Osteoblast (primary cell): ENCODE measurements at regions not wholly inside any gene's neighbourhood (a gene's known extent, or its start where the extent isn't known, plus 50 kb on each side); places are given as distances from the start of the nearest gene placed in this dataset.

Source experiments
- DNase-seq: peaks from one replicate; pipeline ENCODE4 v3.0.0; 2011; ENCODE audit warnings: low spot score, mixed read lengths; ENCODE audit not compliant: insufficient read length; ENCODE audit errors: missing footprints
- H2AFZ ChIP-seq: 2 replicates; pipeline ENCODE4 v1.6.0; 2011; ENCODE audit warnings: mild to moderate bottlenecking, low read length
- H3K27ac ChIP-seq: 2 replicates; pipeline ENCODE4 v1.5.1; 2011; ENCODE audit warnings: mild to moderate bottlenecking, low read depth, low read length, moderate library complexity
- H3K27me3 ChIP-seq: 2 replicates; pipeline ENCODE4 v1.6.0; 2012; ENCODE audit warnings: mild to moderate bottlenecking, control low read depth, inconsistent platforms, low read length, moderate library complexity; ENCODE audit not compliant: insufficient read depth
- H3K36me3 ChIP-seq: 2 replicates; pipeline ENCODE4 v1.5.1; 2011; ENCODE audit warnings: mild to moderate bottlenecking, low read length, control low read depth, moderate library complexity; ENCODE audit not compliant: insufficient read depth
- H3K4me1 ChIP-seq: 2 replicates; pipeline ENCODE4 v1.5.1; 2011; ENCODE audit warnings: mild to moderate bottlenecking, low read length, control low read depth, moderate library complexity; ENCODE audit not compliant: insufficient read depth
- H3K4me2 ChIP-seq: 2 replicates; pipeline ENCODE4 v1.6.0; 2011; ENCODE audit warnings: mild to moderate bottlenecking, low read length; ENCODE audit not compliant: insufficient read depth
- H3K4me3 ChIP-seq: fragments of 200-600 bp; sonication (generic); 3 replicates; pipeline ENCODE4 v1.5.1; 2012; ENCODE audit warnings: mild to moderate bottlenecking, low read length, inconsistent platforms; ENCODE audit not compliant: insufficient read depth
- H3K79me2 ChIP-seq: 2 replicates; pipeline ENCODE4 v1.6.0; 2012; ENCODE audit warnings: mild to moderate bottlenecking, low read length, control low read depth, inconsistent platforms; ENCODE audit not compliant: insufficient read depth
- H3K9me3 ChIP-seq: 2 replicates; pipeline ENCODE4 v1.5.1; 2011; ENCODE audit warnings: low read depth, low read length, control low read depth
- H4K20me1 ChIP-seq: 2 replicates; pipeline ENCODE4 v1.6.0; 2012; ENCODE audit warnings: mild to moderate bottlenecking, low read length, control low read depth; ENCODE audit not compliant: insufficient read depth
- TF ChIP-seq, protein P1 (sequence below): IDR thresholded peaks from 2 replicates; pipeline ENCODE4 v1.5.1; 2011; ENCODE audit warnings: mild to moderate bottlenecking, low read depth, low read length, moderate library complexity; ENCODE audit errors: extremely low read depth

DNA sequence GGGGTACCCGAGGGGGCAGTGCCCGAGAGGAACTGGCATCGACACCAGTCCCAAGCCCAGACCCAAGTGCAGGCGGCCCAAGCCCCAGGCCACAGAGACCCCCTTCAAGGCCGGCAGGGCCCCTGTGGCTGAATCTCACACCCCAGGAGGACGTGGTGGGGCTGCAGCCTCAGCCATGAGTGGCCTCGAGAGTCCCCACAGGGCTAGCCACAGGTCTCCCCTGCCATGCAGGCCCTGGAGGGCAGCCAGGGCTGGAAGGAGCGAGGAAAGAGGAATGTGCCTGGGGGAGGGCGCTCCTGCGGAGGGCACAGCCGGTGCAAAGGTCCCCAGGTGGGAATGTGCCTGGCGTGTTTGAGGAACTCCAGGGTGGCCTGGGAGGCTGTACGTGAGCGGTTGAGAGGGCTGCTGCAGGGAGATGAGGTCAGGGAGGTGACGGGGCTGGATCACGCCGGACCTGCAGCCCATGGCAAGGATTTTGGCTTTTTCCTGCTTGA, 86.1 kb downstream of the NCOR2 start:
- H4K20me1 ChIP-seq, result peaks cover 56% of the 10 kb centered on the region
- H3K4me3 ChIP-seq, result no peak overlapping the region
- peaks cover 14% of the 10 kb centered on the region for H3K79me2 ChIP-seq
- H3K9me3 ChIP-seq, result no peaks in the 10 kb centered on the region
- H3K4me2 ChIP-seq, result no peak overlapping the region
- H3K27ac ChIP-seq, result no peak overlapping the region
- no peaks in the 10 kb centered on the region for H3K4me1 ChIP-seq
- TF ChIP-seq, protein P1, sequence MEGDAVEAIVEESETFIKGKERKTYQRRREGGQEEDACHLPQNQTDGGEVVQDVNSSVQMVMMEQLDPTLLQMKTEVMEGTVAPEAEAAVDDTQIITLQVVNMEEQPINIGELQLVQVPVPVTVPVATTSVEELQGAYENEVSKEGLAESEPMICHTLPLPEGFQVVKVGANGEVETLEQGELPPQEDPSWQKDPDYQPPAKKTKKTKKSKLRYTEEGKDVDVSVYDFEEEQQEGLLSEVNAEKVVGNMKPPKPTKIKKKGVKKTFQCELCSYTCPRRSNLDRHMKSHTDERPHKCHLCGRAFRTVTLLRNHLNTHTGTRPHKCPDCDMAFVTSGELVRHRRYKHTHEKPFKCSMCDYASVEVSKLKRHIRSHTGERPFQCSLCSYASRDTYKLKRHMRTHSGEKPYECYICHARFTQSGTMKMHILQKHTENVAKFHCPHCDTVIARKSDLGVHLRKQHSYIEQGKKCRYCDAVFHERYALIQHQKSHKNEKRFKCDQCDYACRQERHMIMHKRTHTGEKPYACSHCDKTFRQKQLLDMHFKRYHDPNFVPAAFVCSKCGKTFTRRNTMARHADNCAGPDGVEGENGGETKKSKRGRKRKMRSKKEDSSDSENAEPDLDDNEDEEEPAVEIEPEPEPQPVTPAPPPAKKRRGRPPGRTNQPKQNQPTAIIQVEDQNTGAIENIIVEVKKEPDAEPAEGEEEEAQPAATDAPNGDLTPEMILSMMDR, result no peak
- H3K36me3 ChIP-seq, result peaks cover 11% of the 10 kb centered on the region
- no peaks in the 10 kb centered on the region for H3K27me3 ChIP-seq
- no peak overlapping the region for H2AFZ ChIP-seq
- DNase-seq, result no peak

GRCh38 chr12:124480469-124481256, 86.7 kb downstream of the NCOR2 start:
- peak; percentile 92 for DNase-seq
- TF ChIP-seq, protein P1, result no peak
- H3K36me3 ChIP-seq, result peaks cover 11% of the 10 kb centered on the region
- H3K79me2 ChIP-seq, result peaks cover 14% of the 10 kb centered on the region
- no peaks in the 10 kb centered on the region for H3K4me1 ChIP-seq
- no peaks in the 10 kb centered on the region for H3K9me3 ChIP-seq
- peaks cover 58% of the 10 kb centered on the region for H4K20me1 ChIP-seq
- no peak overlapping the region for H3K27ac ChIP-seq
- H2AFZ ChIP-seq, result no peak overlapping the region
- no peaks in the 10 kb centered on the region for H3K27me3 ChIP-seq
- H3K4me2 ChIP-seq, result no peak overlapping the region
- no peak overlapping the region for H3K4me3 ChIP-seq

GRCh38 chr12:124479680-124480468, 87.5 kb downstream of the NCOR2 start:
- Histone ChIP-seq H3K27ac (no peak overlapping the region), H3K79me2 (peaks cover 12% of the 10 kb centered on the region)

More at GRCh38 chr12:124479680-124480468, 87.5 kb downstream of the NCOR2 start:
- Histone ChIP-seq H2AFZ (no peak overlapping the region), H3K9me3 (no peaks in the 10 kb centered on the region), H3K4me2 (no peak overlapping the region), H3K27me3 (no peaks in the 10 kb centered on the region), H3K36me3 (peaks cover 9% of the 10 kb centered on the region), H3K4me1 (no peaks in the 10 kb centered on the region), H4K20me1 (peaks cover 60% of the 10 kb centered on the region), H3K4me3 (no peak overlapping the region)
- no peak for DNase-seq
- TF ChIP-seq, protein P1, result no peak
